Glomerular visceral epithelial cell (primary cell): ENCODE measurements at regions not wholly inside any gene's neighbourhood (a gene's known extent, or its start where the extent isn't known, plus 50 kb on each side); places are given as distances from the start of the nearest gene placed in this dataset.

Source experiments
- DNase-seq: peaks from one replicate; pipeline ENCODE4 v3.0.0-alpha.2; 2016; ENCODE audit errors: extremely low spot score

DNA sequence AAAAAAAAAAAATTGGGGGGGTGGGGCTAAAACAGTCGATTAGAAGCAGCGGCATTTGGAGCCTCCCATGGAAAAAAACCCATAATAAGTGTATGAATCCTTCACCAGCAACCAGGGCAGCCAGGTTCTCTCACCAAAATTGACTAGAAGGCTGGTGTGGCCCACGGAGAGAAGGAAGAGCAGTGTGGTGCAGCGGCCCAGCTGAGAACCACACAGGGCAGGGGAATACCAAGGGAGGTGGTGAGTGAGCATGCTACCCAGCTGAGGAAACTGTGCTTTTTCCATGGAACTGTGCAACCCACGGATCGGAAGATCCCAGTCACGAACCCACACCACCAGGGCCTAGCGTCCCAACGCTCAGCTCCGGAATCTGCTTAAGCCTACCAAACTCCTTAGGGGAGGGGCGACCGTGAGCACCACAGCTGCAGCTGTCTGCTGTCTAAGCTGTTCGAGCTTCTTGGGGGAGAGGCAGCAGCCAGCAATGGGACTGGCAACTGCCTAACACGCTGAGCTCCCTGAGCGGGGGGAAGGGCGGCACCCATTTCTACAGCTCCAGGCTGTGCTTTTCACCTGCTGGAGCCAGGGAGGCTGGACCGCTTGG is 1037.2 kb upstream of the ACVR2A start:
- DNase-seq = no peak

DNA sequence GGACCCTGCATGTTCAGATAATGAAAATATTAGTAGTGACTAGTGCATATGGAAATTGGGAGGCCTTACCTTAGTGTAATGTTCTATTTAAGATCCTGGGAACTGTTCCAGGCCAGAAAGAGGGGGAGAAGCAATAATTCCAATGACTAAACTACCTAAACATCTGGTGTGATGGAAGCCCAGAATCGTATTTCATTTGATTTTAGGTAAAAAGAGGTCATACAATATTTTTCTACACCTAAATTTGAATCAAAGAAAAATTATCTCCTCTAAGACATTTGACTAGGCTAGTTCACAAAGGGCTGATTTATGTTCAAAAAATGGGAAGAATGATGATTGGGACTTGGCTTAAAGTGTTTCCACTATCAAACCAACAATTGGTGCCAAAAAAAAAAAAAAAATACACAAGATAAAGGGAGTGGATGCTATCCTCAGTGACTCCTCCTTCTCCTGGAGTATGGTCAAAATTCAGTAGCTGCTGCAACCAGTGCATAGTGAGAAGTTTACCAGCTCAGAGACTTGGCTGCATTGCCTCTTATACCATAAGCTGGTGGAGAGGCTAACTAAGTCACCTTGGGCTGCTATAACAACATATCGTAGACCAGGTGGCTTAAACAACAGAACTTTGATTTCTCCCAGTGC is 1038.3 kb upstream of the ACVR2A start:
- DNase-seq = no peak

DNA sequence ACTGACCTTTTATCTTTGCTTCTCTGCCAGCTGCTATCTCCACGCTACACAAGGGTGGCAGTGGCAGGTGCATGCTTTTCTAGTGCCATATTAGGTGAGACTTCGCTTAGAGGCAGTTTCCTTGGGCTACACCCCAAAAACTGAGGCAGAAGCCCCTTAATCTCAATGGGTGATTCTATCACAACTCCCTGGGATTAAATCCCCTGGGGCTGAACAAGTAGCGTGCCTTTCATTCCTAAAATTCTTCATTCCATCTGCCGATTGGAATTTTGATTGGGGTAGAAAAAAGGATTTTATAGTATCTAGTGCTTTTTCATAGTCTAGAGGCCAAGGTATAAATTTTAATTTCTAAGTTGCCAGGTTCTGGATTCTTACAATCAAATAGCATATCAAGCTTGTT is 1040.5 kb upstream of the ACVR2A start:
- no peak for DNase-seq

DNA sequence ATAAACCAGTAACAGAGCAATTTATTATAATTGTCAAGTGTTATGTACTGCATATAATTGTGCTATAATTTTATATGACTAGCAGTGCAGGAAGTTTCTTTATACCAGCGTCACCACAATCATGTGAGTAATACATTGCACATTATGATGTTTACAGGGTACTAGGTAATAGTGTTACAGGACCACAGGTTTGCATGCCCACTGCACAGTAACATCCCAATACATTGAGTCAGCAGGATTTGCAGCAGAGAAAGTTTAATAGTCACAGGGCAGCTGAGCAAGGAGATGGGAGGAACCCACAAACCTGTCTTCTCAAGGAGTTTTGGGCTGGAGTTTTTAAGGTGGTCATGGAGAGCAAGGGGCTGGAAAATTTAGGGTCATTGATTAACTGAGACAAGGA is 1042.9 kb upstream of the ACVR2A start:
- no peak for DNase-seq

DNA sequence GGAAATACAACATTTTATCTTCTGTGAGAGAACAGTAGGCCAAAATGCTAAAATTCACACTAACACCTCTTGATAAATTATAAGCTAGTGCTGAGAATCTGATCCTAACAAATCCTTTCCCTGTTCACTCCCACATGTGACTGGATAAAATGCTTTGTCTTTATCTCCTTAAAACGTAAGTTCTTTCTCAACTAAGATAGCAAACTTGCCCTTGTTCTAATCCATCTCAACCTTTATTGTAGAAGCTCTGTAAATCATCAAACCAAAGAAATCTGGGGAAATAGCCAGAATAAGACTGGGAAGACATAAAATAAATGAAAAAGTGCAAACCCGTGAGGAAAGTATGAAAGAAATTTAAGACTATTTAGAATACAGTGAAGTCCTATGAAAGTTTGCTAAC is 1058.4 kb upstream of the ACVR2A start:
- DNase-seq = no peak

DNA sequence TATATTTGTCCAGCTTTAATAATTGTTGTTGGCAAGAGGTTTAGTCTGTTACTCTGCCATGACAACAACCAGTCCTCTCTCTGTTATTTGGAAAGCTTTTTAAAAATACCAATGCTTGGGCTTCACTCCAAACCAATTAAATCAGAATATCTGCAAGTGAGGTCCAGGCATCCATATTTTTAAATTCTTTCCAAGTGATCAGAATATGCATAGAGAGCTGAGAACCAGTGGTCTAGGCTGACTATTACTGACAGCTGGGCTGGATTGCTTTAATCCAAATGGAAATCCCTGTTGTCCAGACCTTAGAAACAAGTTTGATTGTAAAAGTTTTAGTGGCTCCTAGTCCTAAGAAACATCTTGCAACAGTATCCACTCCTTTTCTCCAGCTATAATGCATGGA is 1059.7 kb upstream of the ACVR2A start:
- DNase-seq = no peak

DNA sequence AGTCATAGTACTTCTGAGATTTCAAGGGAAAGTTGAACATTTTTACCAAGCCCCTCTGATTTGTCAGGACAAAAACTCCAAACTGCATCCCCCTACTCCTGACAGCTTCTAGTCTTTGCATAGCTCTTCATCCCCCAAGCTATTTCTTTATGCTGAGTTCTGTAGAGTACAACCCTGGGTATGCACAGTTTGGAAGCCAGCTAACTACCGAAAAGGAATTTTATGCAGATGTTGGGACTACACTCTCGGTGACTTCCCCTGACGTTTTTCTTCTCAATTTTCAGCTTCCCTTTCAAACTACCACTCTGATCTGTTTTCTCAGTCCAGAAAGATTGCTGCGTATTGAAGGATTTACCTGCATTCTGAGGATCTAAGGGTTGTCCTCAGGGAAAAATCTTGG is 1060.2 kb upstream of the ACVR2A start:
- no peak for DNase-seq

DNA sequence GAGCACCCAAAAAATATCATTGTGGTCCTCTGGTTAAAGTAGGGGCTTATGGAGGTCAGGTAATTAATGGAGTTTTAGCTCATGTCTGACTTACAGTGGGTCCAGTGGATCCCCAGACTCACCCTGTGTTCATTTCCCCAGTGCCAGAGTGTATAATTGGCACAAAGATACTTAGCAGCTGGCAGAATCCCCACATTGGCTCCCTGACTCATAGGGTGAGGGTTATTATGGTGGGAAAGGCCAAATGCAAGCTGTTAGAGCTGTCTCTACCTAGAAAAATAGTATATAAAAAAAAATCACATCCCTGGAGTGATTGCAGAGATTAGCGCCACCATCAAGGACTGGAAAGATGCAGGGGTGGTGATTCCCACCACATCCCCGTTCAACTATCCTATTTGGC is 1067.6 kb upstream of the ACVR2A start:
- DNase-seq = no peak

DNA sequence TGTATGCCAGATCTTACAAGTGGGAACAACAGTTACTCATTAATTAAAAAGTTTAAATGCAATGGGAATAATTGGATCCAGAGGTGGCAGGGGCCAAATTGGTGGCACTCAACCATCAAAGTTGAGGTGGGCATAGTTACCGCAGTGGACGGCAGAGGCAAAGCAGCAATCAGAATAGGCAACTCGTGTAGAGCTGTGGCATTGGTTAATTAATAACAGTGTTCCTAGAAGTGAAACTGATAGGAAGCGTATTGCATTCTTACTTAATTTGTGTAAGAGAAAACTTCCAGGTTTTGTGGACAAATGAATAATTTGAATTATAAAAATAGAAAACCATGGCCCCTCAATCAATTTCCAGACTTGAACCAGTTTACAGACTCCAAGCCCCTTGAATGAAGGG is 1068.2 kb upstream of the ACVR2A start:
- DNase-seq = no peak

DNA sequence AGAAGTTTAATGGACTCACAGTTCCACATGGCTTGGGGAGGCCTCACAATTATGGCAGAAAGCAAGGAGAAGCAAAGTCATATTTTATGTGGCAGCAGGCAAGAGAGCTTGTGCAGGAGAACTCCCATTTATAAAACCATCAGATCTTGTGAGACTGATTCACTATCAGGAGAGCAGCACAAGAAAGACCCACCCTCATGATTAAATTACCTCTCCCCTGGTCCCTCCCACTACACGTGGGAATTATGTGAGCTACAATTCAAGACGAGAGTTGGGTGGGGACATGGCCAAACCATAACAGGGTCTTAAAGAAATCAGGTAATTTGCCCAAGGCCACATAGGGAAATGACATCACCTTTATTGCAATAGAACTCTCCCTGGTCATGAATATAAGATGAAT is 1073.3 kb upstream of the ACVR2A start:
- DNase-seq = no peak

DNA sequence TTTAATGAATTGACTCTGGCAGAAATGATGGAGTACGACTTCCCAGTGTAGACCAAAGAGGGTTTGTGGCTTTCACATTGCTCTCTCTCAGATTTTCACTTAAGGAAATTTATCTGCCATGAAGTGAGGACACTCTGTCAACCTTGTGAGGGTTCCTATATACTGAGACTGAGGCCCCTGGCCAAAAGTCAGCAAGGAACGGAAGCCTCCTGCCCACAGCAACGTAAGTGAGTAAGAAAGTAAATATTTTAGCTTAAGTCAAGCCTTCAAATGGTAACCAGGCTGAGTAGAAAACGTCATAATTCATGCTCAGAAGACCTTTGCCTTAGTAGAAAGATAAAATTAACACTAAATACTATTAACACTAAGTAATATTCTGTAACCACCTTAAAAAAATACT is 1080.5 kb upstream of the ACVR2A start:
- DNase-seq = no peak

DNA sequence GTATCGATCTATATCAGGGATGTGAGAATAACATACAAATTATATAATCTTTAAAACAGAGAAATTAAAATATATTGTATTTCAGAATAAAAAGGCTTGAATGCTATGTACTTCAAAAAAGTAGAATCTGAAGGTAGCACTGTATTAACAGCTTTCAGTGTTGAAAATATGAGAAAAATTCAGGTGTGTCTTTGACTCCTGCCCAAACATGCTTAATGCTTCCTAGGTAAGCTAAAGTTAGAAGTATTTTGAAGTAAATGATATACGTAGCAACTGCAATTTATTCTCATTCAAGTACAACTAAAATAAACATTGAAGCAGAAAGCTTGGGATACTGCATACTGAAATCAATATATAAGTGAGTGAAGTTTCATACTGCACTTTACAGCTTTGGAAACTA is 1082.0 kb upstream of the ACVR2A start:
- no peak for DNase-seq

DNA sequence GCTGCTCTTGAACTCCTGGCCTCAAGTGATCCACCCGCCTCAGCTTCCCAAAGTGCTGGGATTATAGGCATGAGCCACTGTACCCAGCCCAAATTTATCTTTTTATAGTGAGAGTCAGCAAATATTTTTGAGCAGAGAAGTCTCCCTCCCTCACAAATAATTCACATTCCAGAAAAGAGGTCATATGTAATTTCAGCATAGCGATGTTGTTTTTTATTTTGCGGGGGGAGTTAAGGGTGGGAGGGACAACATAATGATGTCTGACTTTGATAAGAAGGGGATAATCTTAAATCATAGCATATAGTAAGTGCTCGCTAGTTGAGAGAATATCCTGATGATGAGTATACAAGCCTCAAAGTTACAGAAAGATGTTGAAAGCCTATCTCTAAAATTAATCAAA is 1090.2 kb upstream of the ACVR2A start:
- no peak for DNase-seq

DNA sequence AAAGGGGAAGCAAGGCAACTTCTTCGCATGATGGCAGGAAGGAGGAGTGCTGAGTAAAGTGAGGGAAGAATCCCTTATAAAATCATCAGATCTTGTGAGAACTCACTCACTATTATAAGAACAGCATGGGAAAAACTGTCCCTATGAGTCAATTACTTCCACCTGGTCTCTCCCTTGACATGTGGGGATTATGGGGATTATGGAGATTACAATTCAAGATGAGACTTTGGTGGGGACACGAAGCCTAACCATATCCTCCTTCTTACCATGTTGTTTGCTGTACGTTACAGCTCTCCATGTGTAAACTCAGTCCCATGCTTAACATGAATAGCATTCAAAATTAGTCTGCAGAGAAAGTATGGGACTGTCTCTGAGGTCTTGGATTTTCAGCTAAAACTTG is 1096.8 kb upstream of the ACVR2A start:
- no peak for DNase-seq

DNA sequence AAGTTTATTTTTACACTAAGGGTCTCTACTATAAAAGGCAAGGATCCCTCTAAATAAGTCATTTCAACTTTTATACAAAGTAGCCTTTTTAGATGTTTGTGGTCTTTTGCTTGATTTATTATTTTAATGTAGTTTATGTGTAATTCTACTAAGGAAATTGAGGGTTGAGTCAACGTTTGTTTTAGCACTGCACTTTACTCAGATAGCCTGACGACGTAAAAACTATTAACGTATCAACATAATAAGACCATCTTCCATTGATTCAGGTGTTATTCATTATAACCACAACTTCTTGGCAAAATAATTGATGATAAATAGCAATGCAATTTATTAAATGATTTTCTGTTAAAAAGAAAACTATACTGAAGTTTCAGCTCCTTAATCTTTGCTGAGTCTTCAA is 1103.6 kb upstream of the ACVR2A start:
- no peak for DNase-seq

DNA sequence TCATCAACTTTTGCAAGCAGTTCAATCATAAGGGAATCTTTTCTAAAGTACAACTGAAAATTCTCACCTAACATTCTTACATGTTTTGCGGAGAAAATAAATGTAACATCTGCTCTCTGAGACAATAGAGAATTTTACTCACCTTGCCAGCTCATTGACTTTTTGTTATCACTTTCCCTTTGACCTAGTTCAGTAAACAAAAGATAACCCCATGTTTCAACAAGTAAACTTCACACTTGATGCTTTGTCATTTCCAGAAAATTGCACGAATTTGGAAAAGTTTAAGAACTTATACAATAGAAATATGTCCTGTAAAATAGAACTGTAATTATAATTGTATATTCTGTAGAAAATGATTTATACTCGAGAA is 1110.0 kb upstream of the ACVR2A start:
- DNase-seq = no peak

DNA sequence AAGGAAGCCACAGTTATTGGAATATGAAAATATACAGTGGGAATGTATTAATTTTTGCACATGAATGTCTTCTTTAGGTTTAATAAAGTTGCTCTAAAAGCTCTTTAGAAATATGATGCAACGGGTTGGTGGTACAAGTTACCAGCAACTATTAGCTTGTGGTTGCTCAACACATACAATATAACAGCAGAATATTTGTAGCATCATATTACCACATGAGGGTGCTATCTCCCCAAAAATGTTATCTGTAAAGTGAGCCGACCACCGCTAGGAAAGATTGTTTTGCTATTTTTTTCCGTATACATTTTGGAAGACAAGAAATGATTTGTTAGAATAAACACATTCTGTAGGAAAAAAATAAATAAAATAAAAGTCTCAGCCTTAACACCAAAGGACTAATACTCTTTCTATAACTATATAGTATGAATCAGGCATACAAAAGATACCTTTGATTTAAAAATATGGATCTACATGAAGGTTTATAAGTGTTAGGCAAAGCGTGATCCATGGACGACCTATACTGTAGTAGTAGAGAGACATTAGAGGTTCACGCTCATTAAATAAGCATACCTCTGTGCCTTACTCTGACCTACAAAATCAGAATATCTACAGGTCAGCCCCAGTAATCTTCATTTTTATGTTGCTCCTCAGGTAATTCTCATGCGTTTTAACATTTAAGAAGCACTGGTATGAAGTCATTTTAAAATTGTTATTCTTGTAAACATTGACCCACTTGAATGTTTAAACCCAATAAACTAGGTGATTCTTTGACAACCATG is 1110.6 kb upstream of the ACVR2A start:
- DNase-seq = peak; percentile 66

DNA sequence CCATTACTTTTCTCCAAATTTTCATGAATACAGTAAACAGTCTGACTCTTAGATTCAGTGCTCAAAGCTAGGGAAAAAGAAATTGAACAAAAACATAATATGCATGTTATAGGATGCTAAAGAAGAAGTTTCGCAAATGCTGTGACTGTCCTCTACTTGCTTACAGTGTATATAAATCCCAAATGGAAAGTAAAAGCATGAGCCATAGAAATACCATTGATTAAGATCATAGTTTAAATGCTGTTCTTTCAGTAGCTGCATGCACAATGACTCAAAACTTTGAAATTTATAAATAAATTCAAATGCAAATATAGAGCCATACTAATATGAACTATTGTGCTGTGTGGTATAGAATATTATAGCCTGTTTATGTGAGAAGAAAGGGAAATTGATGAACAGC is 1113.9 kb upstream of the ACVR2A start:
- DNase-seq = no peak

DNA sequence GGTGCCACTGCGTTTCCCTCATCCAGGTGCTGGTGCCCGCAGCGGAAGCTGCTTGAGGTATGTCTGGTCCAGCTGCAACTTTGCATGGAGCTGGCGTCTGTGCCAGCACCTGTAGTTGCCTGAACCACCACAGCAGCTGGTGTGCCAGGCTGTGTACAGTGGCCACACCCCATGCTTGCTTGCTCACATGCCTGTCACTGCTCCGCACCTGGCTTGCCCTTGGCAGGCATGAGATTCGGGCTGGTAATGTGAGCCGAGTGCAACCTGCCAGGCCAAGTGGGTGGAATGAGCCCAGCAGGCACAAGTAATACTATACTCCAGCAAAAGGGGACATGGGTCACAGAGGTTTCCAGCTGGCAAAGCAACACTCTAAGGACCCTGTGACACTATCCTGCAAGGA is 1123.3 kb upstream of the ACVR2A start:
- DNase-seq = no peak

DNA sequence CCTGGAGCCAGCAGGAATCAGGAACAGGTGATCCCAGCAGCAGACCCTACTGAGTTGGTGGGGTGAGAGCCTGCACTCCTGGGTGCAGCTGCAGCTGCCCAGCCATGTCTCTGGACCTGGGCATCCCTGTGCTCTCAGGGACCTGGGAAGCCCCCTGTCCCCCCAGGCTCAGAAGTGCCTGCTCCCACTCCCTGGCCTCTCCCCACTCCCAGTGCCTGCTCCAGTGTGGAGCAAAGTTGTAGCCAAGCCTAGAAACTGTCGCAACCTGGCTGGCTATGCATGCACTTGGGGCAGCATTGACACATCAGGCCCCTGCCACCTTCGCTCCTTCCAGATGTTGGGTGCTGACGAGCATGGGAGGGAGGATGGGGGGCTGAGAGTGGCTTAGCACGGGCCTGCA is 1124.7 kb upstream of the ACVR2A start:
- no peak for DNase-seq

DNA sequence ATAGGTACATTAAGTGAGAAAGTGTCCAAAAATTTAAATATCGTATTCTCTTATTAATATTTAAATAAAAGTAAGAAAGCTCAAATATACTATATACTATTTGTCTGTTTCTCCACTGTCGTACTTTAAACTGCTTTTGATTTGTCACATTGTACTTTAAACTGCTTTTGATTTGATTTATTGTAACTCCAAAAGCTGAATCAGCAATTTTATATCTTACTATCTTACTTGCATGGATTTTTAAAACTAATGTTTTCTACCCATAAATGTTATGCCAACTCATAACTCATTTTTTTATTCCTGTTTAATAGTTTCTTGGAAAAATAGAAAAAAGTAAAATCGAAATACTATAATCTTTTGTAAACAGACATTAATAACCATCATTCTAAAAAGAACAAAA is 1128.2 kb upstream of the ACVR2A start:
- DNase-seq = no peak

DNA sequence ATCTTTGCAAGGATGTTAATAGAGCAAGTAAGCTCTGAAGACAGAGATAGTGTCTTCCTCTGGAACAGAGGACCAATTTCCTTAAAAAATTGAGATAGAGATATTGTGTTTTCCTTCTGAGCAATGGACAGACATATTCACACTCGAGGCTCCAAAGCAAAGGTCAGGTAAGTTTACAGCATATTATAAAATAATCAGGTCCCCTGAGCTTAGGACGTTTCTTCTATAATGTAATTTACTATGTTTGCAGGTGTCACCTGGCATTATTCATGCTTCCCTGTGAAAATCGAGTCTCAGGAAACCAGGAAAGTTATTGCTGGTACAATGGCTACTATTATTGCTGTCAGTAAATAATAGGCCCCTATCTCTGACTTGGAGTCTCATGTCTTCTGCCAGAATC is 1135.8 kb upstream of the ACVR2A start:
- no peak for DNase-seq

DNA sequence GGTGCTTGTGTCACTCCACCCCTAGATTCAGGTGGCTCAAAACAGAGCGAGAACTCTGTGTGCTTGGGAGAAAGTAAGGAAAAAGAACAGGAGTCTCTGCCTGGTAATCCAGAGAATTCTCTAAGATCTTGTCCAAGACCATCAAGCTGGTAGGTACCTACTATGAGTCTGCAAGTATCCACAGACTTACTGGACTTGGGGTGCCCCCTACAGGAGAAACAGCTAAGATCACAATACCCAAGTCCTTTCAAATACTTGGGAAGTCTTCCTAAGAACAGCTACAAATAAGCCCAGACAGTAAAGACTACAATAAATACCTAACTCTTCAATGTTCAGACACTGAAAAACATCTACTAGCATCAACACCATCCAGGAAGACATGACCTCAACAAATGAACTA is 1143.6 kb upstream of the ACVR2A start:
- no peak for DNase-seq

DNA sequence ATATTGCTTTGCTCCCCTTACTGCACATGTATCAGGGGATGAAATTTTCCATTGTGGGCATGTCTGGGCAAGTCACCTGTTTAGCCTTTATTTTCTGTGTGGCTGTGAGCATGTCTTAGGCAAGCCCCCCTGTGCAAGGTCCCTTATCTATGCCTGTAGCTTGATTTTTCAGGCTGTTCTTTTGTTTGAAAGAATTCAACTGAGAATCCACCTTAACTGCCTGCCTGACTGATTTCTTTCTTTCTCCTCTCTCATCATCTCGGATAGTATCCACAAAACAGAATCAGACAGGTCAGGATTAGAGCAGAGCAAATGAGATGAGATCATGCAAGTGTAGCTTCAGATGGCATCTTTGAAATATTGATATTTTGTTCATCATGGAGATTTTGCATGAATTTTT is 1147.5 kb upstream of the ACVR2A start:
- DNase-seq = no peak
